ENCODE measurements at regions not wholly inside any gene's neighbourhood (a gene's known extent, or its start where the extent isn't known, plus 50 kb on each side); places are given as distances from the start of the nearest gene placed in this dataset.
A peak's percentile ranks its signal among the peaks of the same experiment; 100 is the strongest.
"Not testable (repeated sequence)": the region's sequence is repeated elsewhere in the genome, so short reads cannot be mapped to it uniquely, and the experiment has no call there.

DNA sequence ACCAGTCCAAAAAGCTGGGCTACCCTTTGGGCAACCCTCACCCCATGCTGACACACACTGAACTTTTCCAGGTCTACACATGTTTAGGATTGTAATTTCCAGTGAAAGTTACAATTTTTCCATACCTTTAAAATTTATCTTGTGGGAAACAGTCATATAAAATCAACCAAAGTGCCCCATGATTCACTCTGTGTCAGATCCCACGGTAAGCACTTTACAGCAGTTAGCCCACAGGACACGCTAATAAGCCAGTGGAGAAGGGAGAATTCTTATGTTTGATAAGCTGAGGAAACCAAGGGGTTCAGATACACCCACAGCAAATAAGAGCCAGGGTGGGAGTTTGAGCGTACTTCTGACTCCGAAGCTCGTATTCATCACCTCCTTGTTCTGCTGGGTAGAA lies 72.4 kb upstream of the TBL1X start:
- H3K4me3 ChIP-seq (ENCODE audit: low read length) = no peak overlapping the region
- TF ChIP-seq CTCF (conservative IDR thresholded peaks at IDR 0.05; ENCODE audit: low read depth, low read length) = no peak

GRCh38 chrX:9393571-9393970 lies 71.3 kb upstream of the TBL1X start:
- TF ChIP-seq CTCF (conservative IDR thresholded peaks at IDR 0.05; ENCODE audit: low read depth, low read length) = no peak
- no peak overlapping the region for H3K4me3 ChIP-seq (ENCODE audit: low read length)
- no peak for DNase-seq (ENCODE audit: low read depth)

More for the DNA sequence above, 72.4 kb upstream of the TBL1X start:
- no peak for DNase-seq (ENCODE audit: low read depth)

DNA sequence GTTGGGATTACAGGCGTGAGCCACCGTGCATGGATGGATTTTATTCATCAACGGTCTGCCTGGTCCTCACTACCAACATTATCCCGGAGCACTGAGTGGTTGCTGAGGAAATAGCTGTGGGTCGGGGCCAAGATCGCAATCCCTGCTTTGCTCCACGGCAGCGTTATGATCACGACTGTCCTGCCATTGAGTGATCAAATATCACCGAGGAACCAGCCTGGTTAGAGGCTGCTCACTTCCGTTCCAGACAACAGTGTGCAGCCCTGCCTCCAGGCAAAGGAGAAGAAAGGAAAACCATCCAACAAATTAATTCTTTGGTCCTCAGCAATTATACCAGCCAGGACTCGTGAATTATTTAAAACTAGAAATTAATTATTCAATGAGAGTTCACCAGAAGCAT lies 70.6 kb upstream of the TBL1X start:
- no peak overlapping the region for H3K4me3 ChIP-seq (ENCODE audit: low read length)
- no peak for TF ChIP-seq CTCF (conservative IDR thresholded peaks at IDR 0.05; ENCODE audit: low read depth, low read length)
- DNase-seq (ENCODE audit: low read depth) = no peak

GRCh38 chrX:9396930-9397329 lies 67.9 kb upstream of the TBL1X start:
- DNase-seq (ENCODE audit: low read depth) = peak; percentile 47
- TF ChIP-seq CTCF (conservative IDR thresholded peaks at IDR 0.05; ENCODE audit: low read depth, low read length) = no peak
- H3K4me3 ChIP-seq (ENCODE audit: low read length) = no peak overlapping the region

GRCh38 chrX:9401051-9401450 lies 63.8 kb upstream of the TBL1X start:
- H3K4me3 ChIP-seq (ENCODE audit: low read length) = no peak overlapping the region
- no peak for DNase-seq (ENCODE audit: low read depth)
- TF ChIP-seq CTCF (conservative IDR thresholded peaks at IDR 0.05; ENCODE audit: low read depth, low read length) = no peak

GRCh38 chrX:9403374-9403773 lies 61.5 kb upstream of the TBL1X start:
- no peak for TF ChIP-seq CTCF (conservative IDR thresholded peaks at IDR 0.05; ENCODE audit: low read depth, low read length)
- no peak for DNase-seq (ENCODE audit: low read depth)
- H3K4me3 ChIP-seq (ENCODE audit: low read length) = no peak overlapping the region

DNA sequence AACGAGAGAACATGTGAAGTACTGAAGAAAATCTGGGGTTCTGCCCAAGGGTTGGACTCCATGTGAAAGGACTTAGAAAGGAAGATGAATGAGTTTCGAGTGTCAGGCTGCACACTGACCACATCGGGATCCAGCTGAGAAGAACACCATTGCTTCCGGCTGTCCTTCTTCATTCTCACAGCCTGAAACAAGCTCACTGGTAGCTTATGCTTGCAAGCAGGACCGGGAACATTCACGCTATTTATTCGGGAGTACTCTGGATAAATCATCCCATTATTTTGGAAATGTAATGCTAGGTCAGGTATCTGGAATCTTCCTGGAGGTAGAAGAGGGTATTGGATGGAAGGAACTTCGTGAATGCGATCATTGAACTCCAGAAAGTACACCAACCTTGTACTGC lies 59.2 kb upstream of the TBL1X start:
- not testable (repeated sequence) for DNase-seq (ENCODE audit: low read depth); H3K4me3 ChIP-seq (ENCODE audit: low read length)

GRCh38 chrX:9410889-9411288 lies 54.0 kb upstream of the TBL1X start:
- DNase-seq (ENCODE audit: low read depth); H3K4me3 ChIP-seq (ENCODE audit: low read length): not testable (repeated sequence)

- H3K4me3 ChIP-seq (ENCODE audit: low read length); DNase-seq (ENCODE audit: low read depth): not testable (repeated sequence)
These were observed 53.2 kb upstream of the TBL1X start for GRCh38 chrX:9411682-9412081.
